ENCODE measurements at regions not wholly inside any gene's neighbourhood (a gene's known extent, or its start where the extent isn't known, plus 50 kb on each side); places are given as distances from the start of the nearest gene placed in this dataset.

DNA sequence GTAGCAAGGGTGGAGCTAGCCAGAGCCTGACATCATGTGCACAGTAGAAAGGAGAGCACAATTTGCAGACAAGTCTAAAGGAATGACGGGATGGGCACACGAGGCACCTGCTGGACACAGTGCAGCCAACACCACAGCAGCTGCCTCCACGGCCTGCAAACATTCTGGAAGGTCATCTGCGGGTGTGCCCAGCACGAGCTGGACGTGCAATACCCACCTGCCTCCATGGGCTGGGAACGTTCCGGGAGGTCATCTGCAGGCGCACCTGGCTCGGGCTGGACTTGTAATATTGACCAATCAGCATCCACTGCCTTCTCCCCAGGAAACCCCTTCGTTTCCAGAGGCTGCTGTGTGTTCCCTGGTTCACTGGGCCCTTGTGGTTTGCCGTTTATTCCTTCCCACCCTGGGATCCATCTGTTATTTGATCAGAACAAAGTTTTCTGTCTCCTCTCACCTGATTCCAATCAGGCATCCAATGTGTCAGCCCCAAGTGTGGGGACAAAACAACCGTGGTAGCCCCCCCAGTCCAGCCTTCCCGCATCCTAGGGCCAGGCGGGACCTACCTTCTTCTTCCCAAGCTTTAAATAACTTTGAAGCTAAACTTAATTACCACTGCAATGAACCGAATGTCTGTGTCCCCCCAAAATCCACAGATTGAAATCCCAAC lies 243.4 kb upstream of the PPP2R2D start:
- Histone ChIP-seq H3K4me1 (ENCODE audit: low read depth, poor library complexity, severe bottlenecking) (no peaks in the 10 kb centered on the region), H3K4me2 (no peak overlapping the region), H4K20me1 (ENCODE audit: insufficient read depth) (no peaks in the 10 kb centered on the region), H2AFZ (ENCODE audit: low read depth) (no peak overlapping the region), H3K9ac (no peak overlapping the region), H3K36me3 (ENCODE audit: insufficient read depth) (no peaks in the 10 kb centered on the region), H3K27me3 (ENCODE audit: insufficient read depth, low read depth) (no peaks in the 10 kb centered on the region), H3K79me2 (ENCODE audit: insufficient read depth, low read depth) (no peaks in the 10 kb centered on the region), H3K27ac (no peak overlapping the region), H3K4me3 (IDR thresholded peaks at IDR 0.05; ENCODE audit: insufficient read depth, low read depth, low read length) (no peak overlapping the region)
- no peak for TF ChIP-seq CTCF (conservative IDR thresholded peaks at IDR 0.05; ENCODE audit: low read depth, low read length)

GRCh38 chr10:131657985-131658330 lies 242.8 kb upstream of the PPP2R2D start:
- Histone ChIP-seq H4K20me1 (ENCODE audit: insufficient read depth) (no peaks in the 10 kb centered on the region), H3K4me1 (ENCODE audit: low read depth, poor library complexity, severe bottlenecking) (no peaks in the 10 kb centered on the region)
- no peak for TF ChIP-seq CTCF (conservative IDR thresholded peaks at IDR 0.05; ENCODE audit: low read depth, low read length)

GRCh38 chr10:131658476-131659110 lies 242.2 kb upstream of the PPP2R2D start:
- H3K9ac ChIP-seq, result no peak overlapping the region
- no peaks in the 10 kb centered on the region for H3K27me3 ChIP-seq (ENCODE audit: insufficient read depth, low read depth)
- no peaks in the 10 kb centered on the region for H4K20me1 ChIP-seq (ENCODE audit: insufficient read depth)
- no peaks in the 10 kb centered on the region for H3K79me2 ChIP-seq (ENCODE audit: insufficient read depth, low read depth)
- no peaks in the 10 kb centered on the region for H3K36me3 ChIP-seq (ENCODE audit: insufficient read depth)
- no peak overlapping the region for H3K4me3 ChIP-seq (IDR thresholded peaks at IDR 0.05; ENCODE audit: insufficient read depth, low read depth, low read length)
- TF ChIP-seq CTCF (conservative IDR thresholded peaks at IDR 0.05; ENCODE audit: low read depth, low read length), result no peak
- no peaks in the 10 kb centered on the region for H3K4me1 ChIP-seq (ENCODE audit: low read depth, poor library complexity, severe bottlenecking)
- H3K4me2 ChIP-seq, result no peak overlapping the region
- no peak overlapping the region for H3K27ac ChIP-seq
- H2AFZ ChIP-seq (ENCODE audit: low read depth), result no peak overlapping the region

More at GRCh38 chr10:131657985-131658330, 242.8 kb upstream of the PPP2R2D start:
- no peak overlapping the region for H2AFZ ChIP-seq (ENCODE audit: low read depth)
- H3K4me2 ChIP-seq, result no peak overlapping the region
- H3K9ac ChIP-seq, result no peak overlapping the region
- no peaks in the 10 kb centered on the region for H3K36me3 ChIP-seq (ENCODE audit: insufficient read depth)
- no peak overlapping the region for H3K27ac ChIP-seq
- no peak overlapping the region for H3K4me3 ChIP-seq (IDR thresholded peaks at IDR 0.05; ENCODE audit: insufficient read depth, low read depth, low read length)
- no peaks in the 10 kb centered on the region for H3K27me3 ChIP-seq (ENCODE audit: insufficient read depth, low read depth)
- H3K79me2 ChIP-seq (ENCODE audit: insufficient read depth, low read depth), result no peaks in the 10 kb centered on the region

GRCh38 chr10:131660427-131660826 lies 240.4 kb upstream of the PPP2R2D start:
- H3K36me3 ChIP-seq (ENCODE audit: insufficient read depth), result no peaks in the 10 kb centered on the region
- no peak overlapping the region for H3K27ac ChIP-seq
- TF ChIP-seq CTCF (conservative IDR thresholded peaks at IDR 0.05; ENCODE audit: low read depth, low read length), result no peak
- no peak overlapping the region for H3K4me3 ChIP-seq (IDR thresholded peaks at IDR 0.05; ENCODE audit: insufficient read depth, low read depth, low read length)
- no peak overlapping the region for H2AFZ ChIP-seq (ENCODE audit: low read depth)
- H3K4me2 ChIP-seq, result no peak overlapping the region
- H3K27me3 ChIP-seq (ENCODE audit: insufficient read depth, low read depth), result no peaks in the 10 kb centered on the region
- H3K9ac ChIP-seq, result no peak overlapping the region
- no peaks in the 10 kb centered on the region for H4K20me1 ChIP-seq (ENCODE audit: insufficient read depth)
- H3K79me2 ChIP-seq (ENCODE audit: insufficient read depth, low read depth), result no peaks in the 10 kb centered on the region
- no peaks in the 10 kb centered on the region for H3K4me1 ChIP-seq (ENCODE audit: low read depth, poor library complexity, severe bottlenecking)
